PFSK-1 (cell line): ENCODE measurements at regions not wholly inside any gene's neighbourhood (a gene's known extent, or its start where the extent isn't known, plus 50 kb on each side); places are given as distances from the start of the nearest gene placed in this dataset.

Experiments used
- POLR2AphosphoS5 ChIP-seq: IDR thresholded peaks from 2 replicates; pipeline ENCODE4 v1.6.1; 2012; ENCODE audit warnings: low read depth, mild to moderate bottlenecking, control low read depth, low read length, moderate library complexity
- REST ChIP-seq, 2 experiments: IDR thresholded peaks; 2 replicates each; pipeline versions ENCODE4 v1.6.1 to v1.8.0; 2011 to 2012; ENCODE audit warnings: low read depth in 2 of 2, low read length in 2 of 2, control low read depth in 1 of 2, inconsistent platforms in 1 of 2, mild to moderate bottlenecking in 1 of 2, moderate library complexity in 1 of 2; ENCODE audit not compliant: insufficient read depth in 1 of 2
- SIN3A ChIP-seq: IDR thresholded peaks from 2 replicates; pipeline ENCODE4 v1.6.1; 2012; ENCODE audit warnings: mild to moderate bottlenecking, low read length, moderate library complexity, borderline replicate concordance; ENCODE audit not compliant: insufficient read depth

- no peak for TF ChIP-seq REST (IDR thresholded peaks at IDR 0.05; ENCODE audit: insufficient read depth in 1 of 2, low read depth in 2 of 2, low read length in 2 of 2)
- TF ChIP-seq POLR2AphosphoS5, result no peak
- TF ChIP-seq SIN3A, result no peak
These were observed 195.4 kb upstream of the PGRMC2 start for GRCh38 chr4:128483041-128483440.
